WTC11 (cell line): ENCODE measurements at regions not wholly inside any gene's neighbourhood (a gene's known extent, or its start where the extent isn't known, plus 50 kb on each side); places are given as distances from the start of the nearest gene placed in this dataset.

Source experiments
- ATAC-seq: fragments of 200-7000 bp; cut with Tn5 transposase; 2 replicates; pipeline ENCODE4 v1.10.0; 2021; ENCODE audit warnings: mild to moderate bottlenecking, moderate library complexity
- CTCF ChIA-PET: fragments of 300-600 bp; sonication (Branson Sonifier 250); formaldehyde crosslinking; loops from one replicate; lab custom pipeline; 2021; ENCODE audit warnings: antibody characterized with exemption; lab: Charles Lee
- POLR2A ChIA-PET: fragments of 350-600 bp; sonication (Branson Sonifier 250); formaldehyde crosslinking; loops from one replicate; lab custom pipeline; 2021; ENCODE audit warnings: antibody characterized with exemption; lab: Charles Lee
- DNase-seq: peaks from one replicate; pipeline ENCODE4 v3.0.0; 2021; ENCODE audit warnings: low spot score
- H3K27ac Mint-ChIP-seq: 2 replicates; pipeline ENCODE4 v1.8.0; 2021; ENCODE audit warnings: mixed read lengths
- H3K27me3 Mint-ChIP-seq: 2 replicates; pipeline ENCODE4 v1.8.0; 2021; ENCODE audit warnings: low read depth, mild to moderate bottlenecking, moderate library complexity, mixed read lengths
- H3K36me3 Mint-ChIP-seq: 2 replicates; pipeline ENCODE4 v1.8.0; 2021; ENCODE audit warnings: mixed read lengths
- H3K4me1 Mint-ChIP-seq: 2 replicates; pipeline ENCODE4 v1.8.0; 2022; ENCODE audit warnings: mixed read lengths
- H3K4me3 Mint-ChIP-seq: 2 replicates; pipeline ENCODE4 v1.8.0; 2021; ENCODE audit warnings: mild to moderate bottlenecking, moderate library complexity, mixed read lengths
- H3K9me3 Mint-ChIP-seq: 2 replicates; pipeline ENCODE4 v1.8.0; 2021; ENCODE audit warnings: mixed read lengths
- ATF2 ChIP-seq: sonication (generic); formaldehyde crosslinking; IDR thresholded peaks from 2 replicates; pipeline ENCODE4 v1.8.1; 2022; ENCODE audit warnings: low read depth, missing genetic modification reagents, borderline replicate concordance
- CBFB ChIP-seq: sonication (generic); formaldehyde crosslinking; IDR thresholded peaks from 2 replicates; pipeline ENCODE4 v1.8.1; 2022; ENCODE audit warnings: mild to moderate bottlenecking, low read depth, missing genetic modification reagents
- CTCF ChIP-seq: fragments of 200-600 bp; IDR thresholded peaks from 2 replicates; pipeline ENCODE4 v1.8.0; 2022; ENCODE audit warnings: antibody characterized with exemption
- FOXJ3 ChIP-seq: sonication (generic); formaldehyde crosslinking; IDR thresholded peaks from 2 replicates; pipeline ENCODE4 v1.9.0; 2021; ENCODE audit warnings: missing genetic modification reagents, mild to moderate bottlenecking, borderline replicate concordance
- GTF2I ChIP-seq: fragments of 250-450 bp; sonication (Bioruptor Pico); conservative IDR thresholded peaks from 2 replicates; pipeline ENCODE4 v1.4.0; 2021; ENCODE audit warnings: mild to moderate bottlenecking
- MXD4 ChIP-seq: fragments of 250-450 bp; sonication (Bioruptor Pico); IDR thresholded peaks from 2 replicates; pipeline ENCODE4 v1.8.0; 2021; ENCODE audit warnings: mild to moderate bottlenecking, moderate library complexity, borderline replicate concordance
- MYBL2 ChIP-seq: sonication (generic); formaldehyde crosslinking; IDR thresholded peaks from 2 replicates; pipeline ENCODE4 v1.8.1; 2023; ENCODE audit warnings: mild to moderate bottlenecking, moderate library complexity, missing genetic modification reagents
- NFATC4 ChIP-seq: fragments of 250-450 bp; sonication (Bioruptor Pico); IDR thresholded peaks from 2 replicates; pipeline ENCODE4 v1.9.0; 2021; ENCODE audit warnings: mild to moderate bottlenecking
- OVOL2 ChIP-seq: fragments of 250-450 bp; sonication (Bioruptor Pico); IDR thresholded peaks from 2 replicates; pipeline ENCODE4 v1.9.0; 2021; ENCODE audit warnings: mild to moderate bottlenecking, borderline replicate concordance
- RELA ChIP-seq: sonication (generic); formaldehyde crosslinking; IDR thresholded peaks from 2 replicates; pipeline ENCODE4 v1.8.1; 2022; ENCODE audit warnings: missing genetic modification reagents, mild to moderate bottlenecking, borderline replicate concordance
- STAT6 ChIP-seq: sonication (generic); formaldehyde crosslinking; conservative IDR thresholded peaks from 2 replicates; pipeline ENCODE4 v1.8.1; 2023; ENCODE audit warnings: mild to moderate bottlenecking, low read depth, missing genetic modification reagents, moderate library complexity
- TEAD1 ChIP-seq: sonication (generic); formaldehyde crosslinking; IDR thresholded peaks from 2 replicates; pipeline ENCODE4 v1.8.0; 2022; ENCODE audit warnings: mild to moderate bottlenecking, missing genetic modification reagents
- TP53 ChIP-seq: sonication (generic); formaldehyde crosslinking; IDR thresholded peaks from 2 replicates; pipeline ENCODE4 v1.8.1; 2023; ENCODE audit warnings: mild to moderate bottlenecking, missing genetic modification reagents
- ZNF232 ChIP-seq: sonication (generic); formaldehyde crosslinking; IDR thresholded peaks from 2 replicates; pipeline ENCODE4 v1.8.0; 2022; ENCODE audit warnings: mild to moderate bottlenecking, missing genetic modification reagents
- TF ChIP-seq, protein P1 (sequence below): sonication (generic); formaldehyde crosslinking; IDR thresholded peaks from 2 replicates; pipeline ENCODE4 v1.8.1; 2023; ENCODE audit warnings: mild to moderate bottlenecking, missing genetic modification reagents, moderate library complexity
- TF ChIP-seq, protein P2 (sequence below): sonication (generic); formaldehyde crosslinking; IDR thresholded peaks from 2 replicates; pipeline ENCODE4 v1.8.1; 2023; ENCODE audit warnings: mild to moderate bottlenecking, missing genetic modification reagents
- TF ChIP-seq, protein P3 (sequence below): fragments of 250-450 bp; sonication (Bioruptor Pico); IDR thresholded peaks from 2 replicates; pipeline ENCODE4 v1.9.0; 2021; ENCODE audit warnings: mild to moderate bottlenecking, borderline replicate concordance
- TF ChIP-seq, protein P4 (sequence below): fragments of 250-450 bp; sonication (Bioruptor Pico); IDR thresholded peaks from 2 replicates; pipeline ENCODE4 v1.8.0; 2021; ENCODE audit warnings: mild to moderate bottlenecking
- TF ChIP-seq, protein P5 (sequence below): sonication (generic); formaldehyde crosslinking; IDR thresholded peaks from 2 replicates; pipeline ENCODE4 v1.8.1; 2022; ENCODE audit warnings: mild to moderate bottlenecking, moderate library complexity, missing genetic modification reagents
- TF ChIP-seq, protein P6 (sequence below): sonication (generic); formaldehyde crosslinking; IDR thresholded peaks from 2 replicates; pipeline ENCODE4 v1.8.0; 2023; ENCODE audit warnings: mild to moderate bottlenecking, missing genetic modification reagents

- Mint-ChIP-seq H3K4me1 (peaks cover 3% of the 10 kb centered on the region; the same call in 1 of the 2 replicates), H3K4me3 (no peak overlapping the region), H3K27me3 (no peaks in the 10 kb centered on the region), H3K27ac (no peak overlapping the region), H3K36me3 (no peaks in the 10 kb centered on the region), H3K9me3 (peaks cover 9% of the 10 kb centered on the region)
- POLR2A ChIA-PET: no interaction called here
- CTCF ChIA-PET: no interaction called here
- TF ChIP-seq, protein P1, sequence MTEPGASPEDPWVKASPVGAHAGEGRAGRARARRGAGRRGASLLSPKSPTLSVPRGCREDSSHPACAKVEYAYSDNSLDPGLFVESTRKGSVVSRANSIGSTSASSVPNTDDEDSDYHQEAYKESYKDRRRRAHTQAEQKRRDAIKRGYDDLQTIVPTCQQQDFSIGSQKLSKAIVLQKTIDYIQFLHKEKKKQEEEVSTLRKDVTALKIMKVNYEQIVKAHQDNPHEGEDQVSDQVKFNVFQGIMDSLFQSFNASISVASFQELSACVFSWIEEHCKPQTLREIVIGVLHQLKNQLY: no peak
- TF ChIP-seq FOXJ3 (CRISPR knock-in tag) (no peak), RELA (CRISPR knock-in tag) (no peak), GTF2I (CRISPR knock-in tag) (no peak), CBFB (CRISPR knock-in tag) (no peak), TP53 (CRISPR knock-in tag) (no peak), ATF2 (no peak), MXD4 (no peak), TEAD1 (CRISPR knock-in tag) (no peak), OVOL2 (CRISPR knock-in tag) (no peak), MYBL2 (CRISPR knock-in tag) (no peak), ZNF232 (CRISPR knock-in tag) (no peak), NFATC4 (CRISPR knock-in tag) (no peak), CTCF (no peak), STAT6 (CRISPR knock-in tag) (no peak)
- TF ChIP-seq, protein P2, sequence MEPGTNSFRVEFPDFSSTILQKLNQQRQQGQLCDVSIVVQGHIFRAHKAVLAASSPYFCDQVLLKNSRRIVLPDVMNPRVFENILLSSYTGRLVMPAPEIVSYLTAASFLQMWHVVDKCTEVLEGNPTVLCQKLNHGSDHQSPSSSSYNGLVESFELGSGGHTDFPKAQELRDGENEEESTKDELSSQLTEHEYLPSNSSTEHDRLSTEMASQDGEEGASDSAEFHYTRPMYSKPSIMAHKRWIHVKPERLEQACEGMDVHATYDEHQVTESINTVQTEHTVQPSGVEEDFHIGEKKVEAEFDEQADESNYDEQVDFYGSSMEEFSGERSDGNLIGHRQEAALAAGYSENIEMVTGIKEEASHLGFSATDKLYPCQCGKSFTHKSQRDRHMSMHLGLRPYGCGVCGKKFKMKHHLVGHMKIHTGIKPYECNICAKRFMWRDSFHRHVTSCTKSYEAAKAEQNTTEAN (CRISPR knock-in tag): no peak
- TF ChIP-seq, protein P3, sequence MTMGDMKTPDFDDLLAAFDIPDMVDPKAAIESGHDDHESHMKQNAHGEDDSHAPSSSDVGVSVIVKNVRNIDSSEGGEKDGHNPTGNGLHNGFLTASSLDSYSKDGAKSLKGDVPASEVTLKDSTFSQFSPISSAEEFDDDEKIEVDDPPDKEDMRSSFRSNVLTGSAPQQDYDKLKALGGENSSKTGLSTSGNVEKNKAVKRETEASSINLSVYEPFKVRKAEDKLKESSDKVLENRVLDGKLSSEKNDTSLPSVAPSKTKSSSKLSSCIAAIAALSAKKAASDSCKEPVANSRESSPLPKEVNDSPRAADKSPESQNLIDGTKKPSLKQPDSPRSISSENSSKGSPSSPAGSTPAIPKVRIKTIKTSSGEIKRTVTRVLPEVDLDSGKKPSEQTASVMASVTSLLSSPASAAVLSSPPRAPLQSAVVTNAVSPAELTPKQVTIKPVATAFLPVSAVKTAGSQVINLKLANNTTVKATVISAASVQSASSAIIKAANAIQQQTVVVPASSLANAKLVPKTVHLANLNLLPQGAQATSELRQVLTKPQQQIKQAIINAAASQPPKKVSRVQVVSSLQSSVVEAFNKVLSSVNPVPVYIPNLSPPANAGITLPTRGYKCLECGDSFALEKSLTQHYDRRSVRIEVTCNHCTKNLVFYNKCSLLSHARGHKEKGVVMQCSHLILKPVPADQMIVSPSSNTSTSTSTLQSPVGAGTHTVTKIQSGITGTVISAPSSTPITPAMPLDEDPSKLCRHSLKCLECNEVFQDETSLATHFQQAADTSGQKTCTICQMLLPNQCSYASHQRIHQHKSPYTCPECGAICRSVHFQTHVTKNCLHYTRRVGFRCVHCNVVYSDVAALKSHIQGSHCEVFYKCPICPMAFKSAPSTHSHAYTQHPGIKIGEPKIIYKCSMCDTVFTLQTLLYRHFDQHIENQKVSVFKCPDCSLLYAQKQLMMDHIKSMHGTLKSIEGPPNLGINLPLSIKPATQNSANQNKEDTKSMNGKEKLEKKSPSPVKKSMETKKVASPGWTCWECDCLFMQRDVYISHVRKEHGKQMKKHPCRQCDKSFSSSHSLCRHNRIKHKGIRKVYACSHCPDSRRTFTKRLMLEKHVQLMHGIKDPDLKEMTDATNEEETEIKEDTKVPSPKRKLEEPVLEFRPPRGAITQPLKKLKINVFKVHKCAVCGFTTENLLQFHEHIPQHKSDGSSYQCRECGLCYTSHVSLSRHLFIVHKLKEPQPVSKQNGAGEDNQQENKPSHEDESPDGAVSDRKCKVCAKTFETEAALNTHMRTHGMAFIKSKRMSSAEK (CRISPR knock-in tag): no peak
- TF ChIP-seq, protein P4, sequence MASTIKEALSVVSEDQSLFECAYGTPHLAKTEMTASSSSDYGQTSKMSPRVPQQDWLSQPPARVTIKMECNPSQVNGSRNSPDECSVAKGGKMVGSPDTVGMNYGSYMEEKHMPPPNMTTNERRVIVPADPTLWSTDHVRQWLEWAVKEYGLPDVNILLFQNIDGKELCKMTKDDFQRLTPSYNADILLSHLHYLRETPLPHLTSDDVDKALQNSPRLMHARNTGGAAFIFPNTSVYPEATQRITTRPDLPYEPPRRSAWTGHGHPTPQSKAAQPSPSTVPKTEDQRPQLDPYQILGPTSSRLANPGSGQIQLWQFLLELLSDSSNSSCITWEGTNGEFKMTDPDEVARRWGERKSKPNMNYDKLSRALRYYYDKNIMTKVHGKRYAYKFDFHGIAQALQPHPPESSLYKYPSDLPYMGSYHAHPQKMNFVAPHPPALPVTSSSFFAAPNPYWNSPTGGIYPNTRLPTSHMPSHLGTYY (CRISPR knock-in tag): no peak
- TF ChIP-seq, protein P5, sequence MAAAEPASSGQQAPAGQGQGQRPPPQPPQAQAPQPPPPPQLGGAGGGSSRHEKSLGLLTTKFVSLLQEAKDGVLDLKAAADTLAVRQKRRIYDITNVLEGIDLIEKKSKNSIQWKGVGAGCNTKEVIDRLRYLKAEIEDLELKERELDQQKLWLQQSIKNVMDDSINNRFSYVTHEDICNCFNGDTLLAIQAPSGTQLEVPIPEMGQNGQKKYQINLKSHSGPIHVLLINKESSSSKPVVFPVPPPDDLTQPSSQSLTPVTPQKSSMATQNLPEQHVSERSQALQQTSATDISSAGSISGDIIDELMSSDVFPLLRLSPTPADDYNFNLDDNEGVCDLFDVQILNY: no peak
- TF ChIP-seq, protein P6, sequence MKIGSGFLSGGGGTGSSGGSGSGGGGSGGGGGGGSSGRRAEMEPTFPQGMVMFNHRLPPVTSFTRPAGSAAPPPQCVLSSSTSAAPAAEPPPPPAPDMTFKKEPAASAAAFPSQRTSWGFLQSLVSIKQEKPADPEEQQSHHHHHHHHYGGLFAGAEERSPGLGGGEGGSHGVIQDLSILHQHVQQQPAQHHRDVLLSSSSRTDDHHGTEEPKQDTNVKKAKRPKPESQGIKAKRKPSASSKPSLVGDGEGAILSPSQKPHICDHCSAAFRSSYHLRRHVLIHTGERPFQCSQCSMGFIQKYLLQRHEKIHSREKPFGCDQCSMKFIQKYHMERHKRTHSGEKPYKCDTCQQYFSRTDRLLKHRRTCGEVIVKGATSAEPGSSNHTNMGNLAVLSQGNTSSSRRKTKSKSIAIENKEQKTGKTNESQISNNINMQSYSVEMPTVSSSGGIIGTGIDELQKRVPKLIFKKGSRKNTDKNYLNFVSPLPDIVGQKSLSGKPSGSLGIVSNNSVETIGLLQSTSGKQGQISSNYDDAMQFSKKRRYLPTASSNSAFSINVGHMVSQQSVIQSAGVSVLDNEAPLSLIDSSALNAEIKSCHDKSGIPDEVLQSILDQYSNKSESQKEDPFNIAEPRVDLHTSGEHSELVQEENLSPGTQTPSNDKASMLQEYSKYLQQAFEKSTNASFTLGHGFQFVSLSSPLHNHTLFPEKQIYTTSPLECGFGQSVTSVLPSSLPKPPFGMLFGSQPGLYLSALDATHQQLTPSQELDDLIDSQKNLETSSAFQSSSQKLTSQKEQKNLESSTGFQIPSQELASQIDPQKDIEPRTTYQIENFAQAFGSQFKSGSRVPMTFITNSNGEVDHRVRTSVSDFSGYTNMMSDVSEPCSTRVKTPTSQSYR (CRISPR knock-in tag): no peak
- DNase-seq (no peak), ATAC-seq (no peak)
Measured at GRCh38 chrX:40360557-40360956, 220.2 kb upstream of the ATP6AP2 start.
